A549 (cell line): ENCODE measurements at regions not wholly inside any gene's neighbourhood (a gene's known extent, or its start where the extent isn't known, plus 50 kb on each side); places are given as distances from the start of the nearest gene placed in this dataset.

ENCODE experiments used
- ATAC-seq, 2 experiments: fragments of 200-7000 bp in 1 of 2; fragments of >200 bp in 1 of 2; cut with Nextera tagmentation in 1 of 2; cut with Tn5 transposase in 1 of 2; 3 replicates each; pipeline versions ENCODE4 v1.8.0 to v1.9.1; 2018 to 2020; ENCODE audit warnings: mild to moderate bottlenecking in 1 of 2, moderate library complexity in 1 of 2
- CTCF ChIA-PET: fragments of 300-600 bp; sonication (Branson Sonifier 250); formaldehyde crosslinking; extraction: SDS; loops from one replicate; lab custom pipeline; 2021; ENCODE audit warnings: antibody characterized with exemption, inconsistent platforms; lab: Yijun Ruan, JAX
- POLR2A ChIA-PET: fragments of 350-600 bp; formaldehyde crosslinking; extraction: SDS; loops from one replicate; lab custom pipeline; 2021; ENCODE audit warnings: antibody characterized with exemption, inconsistent platforms; lab: Yijun Ruan, JAX
- DNase-seq, 2 experiments: peaks; one replicate each; pipeline versions ENCODE4 v3.0.0 to v3.0.0-alpha.2; 2011 to 2016; ENCODE audit warnings: low read depth in 1 of 2, low spot score in 1 of 2
- FAIRE-seq: peaks from 2 replicates; lab custom pipeline; 2011; peaks lifted over from hg19 to GRCh38; lab: Jason Lieb, UNC
- H3K27ac ChIP-seq, 2 experiments: fragments of >200 bp; sonication (Bioruptor Twin); formaldehyde crosslinking; 3 replicates each; pipeline ENCODE4 v1.5.1; 2016 to 2017
- H3K4me1 ChIP-seq: fragments of >200 bp; sonication (Bioruptor Twin); formaldehyde crosslinking; 3 replicates; pipeline ENCODE4 v1.6.1; 2016
- H3K4me2 ChIP-seq: fragments of >200 bp; sonication (Bioruptor Twin); formaldehyde crosslinking; 3 replicates; pipeline ENCODE4 v1.6.1; 2016
- H3K4me3 ChIP-seq: fragments of >200 bp; sonication (Bioruptor Twin); formaldehyde crosslinking; 3 replicates; pipeline ENCODE4 v1.5.1; 2016
- H3K9me3 ChIP-seq: fragments of >200 bp; sonication (Bioruptor Twin); formaldehyde crosslinking; 3 replicates; pipeline ENCODE4 v1.6.1; 2016
- ATOH8 ChIP-seq: fragments of 250-450 bp; sonication (Bioruptor Pico); IDR thresholded peaks from 2 replicates; pipeline ENCODE4 v1.5.0; 2020; ENCODE audit warnings: low read depth, mild to moderate bottlenecking, moderate library complexity
- BHLHE40 ChIP-seq: IDR thresholded peaks from 2 replicates; pipeline ENCODE4 v1.6.1; 2012; ENCODE audit warnings: low read depth, low read length, inconsistent platforms
- CBX2 ChIP-seq: fragments of 200-600 bp; sonication (generic); IDR thresholded peaks from 2 replicates; pipeline ENCODE4 v1.6.1; 2016; ENCODE audit warnings: low read depth, mild to moderate bottlenecking, borderline replicate concordance
- CHD4 ChIP-seq: fragments of 200-600 bp; sonication (generic); IDR thresholded peaks from 2 replicates; pipeline ENCODE4 v1.6.1; 2016; ENCODE audit warnings: antibody characterized with exemption, mild to moderate bottlenecking, borderline replicate concordance
- CTCF ChIP-seq: fragments of >200 bp; sonication (Bioruptor Twin); formaldehyde crosslinking; IDR thresholded peaks from 3 replicates; pipeline ENCODE4 v1.5.1; 2016
- EHMT2 ChIP-seq: fragments of 200-600 bp; sonication (generic); IDR thresholded peaks from 2 replicates; pipeline ENCODE4 v1.6.1; 2016; ENCODE audit warnings: antibody characterized with exemption, low read depth, mild to moderate bottlenecking, moderate library complexity
- ELK1 ChIP-seq: fragments of 150-350 bp; IDR thresholded peaks from 2 replicates; pipeline ENCODE4 v1.6.1; 2014; ENCODE audit warnings: low read depth, mild to moderate bottlenecking, low read length
- FOSB ChIP-seq: fragments of 250-450 bp; sonication (Bioruptor Pico); IDR thresholded peaks from 2 replicates; pipeline ENCODE4 v1.5.0; 2020; ENCODE audit warnings: mild to moderate bottlenecking, moderate library complexity
- HOXB13 ChIP-seq: fragments of 250-450 bp; sonication (Bioruptor Pico); IDR thresholded peaks from 2 replicates; pipeline ENCODE4 v1.5.0; 2020; ENCODE audit warnings: low read depth, mild to moderate bottlenecking, moderate library complexity
- HOXB5 ChIP-seq: fragments of 250-450 bp; sonication (Bioruptor Pico); IDR thresholded peaks from 2 replicates; pipeline ENCODE4 v1.5.0; 2020; ENCODE audit warnings: mild to moderate bottlenecking, moderate library complexity
- JUN ChIP-seq, 2 experiments: fragments of >200 bp; sonication (Bioruptor Twin); formaldehyde crosslinking; IDR thresholded peaks; 2 replicates in 1 of 2; 3 replicates in 1 of 2; pipeline ENCODE4 v1.6.1; 2016 to 2017
- KDM1A ChIP-seq: fragments of 200-600 bp; sonication (generic); IDR thresholded peaks from 2 replicates; pipeline ENCODE4 v1.6.1; 2016; ENCODE audit warnings: low read depth, mild to moderate bottlenecking
- KDM5A ChIP-seq: fragments of 200-600 bp; sonication (generic); IDR thresholded peaks from 2 replicates; pipeline ENCODE4 v1.6.1; 2016; ENCODE audit warnings: antibody characterized with exemption, mild to moderate bottlenecking
- NPAS2 ChIP-seq: fragments of 250-450 bp; sonication (Bioruptor Pico); IDR thresholded peaks from 2 replicates; pipeline ENCODE4 v1.8.0; 2022; ENCODE audit warnings: mild to moderate bottlenecking, moderate library complexity, borderline replicate concordance
- NR3C1 ChIP-seq: fragments of >200 bp; sonication (Bioruptor Twin); formaldehyde crosslinking; IDR thresholded peaks from 3 replicates; pipeline ENCODE4 v1.6.1; 2017
- PBX3 ChIP-seq: IDR thresholded peaks from 2 replicates; pipeline ENCODE4 v1.6.1; 2012
- RAD21 ChIP-seq, 2 experiments: fragments of >200 bp in 1 of 2; sonication (Bioruptor Twin) in 1 of 2; formaldehyde crosslinking in 1 of 2; IDR thresholded peaks in 1 of 2; conservative IDR thresholded peaks in 1 of 2; 2 replicates in 1 of 2; 3 replicates in 1 of 2; pipeline ENCODE4 v1.6.1; 2012 to 2018; ENCODE audit warnings: inconsistent platforms in 1 of 2
- RCOR1 ChIP-seq: fragments of 150-350 bp; IDR thresholded peaks from 2 replicates; pipeline ENCODE4 v1.6.1; 2014; ENCODE audit warnings: antibody characterized with exemption, low read length, low read depth
- RFX5 ChIP-seq: fragments of 450-650 bp; IDR thresholded peaks from 2 replicates; pipeline ENCODE4 v1.7.1; 2014; ENCODE audit warnings: antibody characterized with exemption, mild to moderate bottlenecking, moderate library complexity
- TP53 ChIP-seq: fragments of 250-450 bp; sonication (Bioruptor Pico); IDR thresholded peaks from 2 replicates; pipeline ENCODE4 v1.5.0; 2021; ENCODE audit warnings: mild to moderate bottlenecking, moderate library complexity
- ZC3H11A ChIP-seq: fragments of 450-650 bp; IDR thresholded peaks from 2 replicates; pipeline ENCODE4 v1.6.1; 2014; ENCODE audit warnings: antibody characterized with exemption, mild to moderate bottlenecking
- ZNF302 ChIP-seq: fragments of 250-450 bp; sonication (Bioruptor Pico); IDR thresholded peaks from 2 replicates; pipeline ENCODE4 v1.9.0; 2021; ENCODE audit warnings: inconsistent platforms, mild to moderate bottlenecking, moderate library complexity
- ZSCAN20 ChIP-seq: fragments of 250-450 bp; sonication (Bioruptor Pico); IDR thresholded peaks from 2 replicates; pipeline ENCODE4 v1.8.0; 2022; ENCODE audit warnings: mild to moderate bottlenecking, moderate library complexity
- WGBS: methylation state at CpG from one replicate; pipeline ENCODE4 v1.1.6; 2017; ENCODE audit errors: missing lambda C conversion rate; 5-methylcytosine and 5-hydroxymethylcytosine counted together
- TF ChIP-seq, protein P1 (sequence below): fragments of 450-650 bp; IDR thresholded peaks from 2 replicates; pipeline ENCODE4 v1.6.1; 2014; ENCODE audit warnings: antibody characterized with exemption

GRCh38 chr11:90593099-90593498 is 370.2 kb upstream of the CHORDC1 start:
- Histone ChIP-seq H3K9me3 (no peaks in the 10 kb centered on the region), H3K27ac (no peak overlapping the region), H3K4me2 (no peak overlapping the region), H3K4me3 (no peak overlapping the region)
- 10% methylated on average over 1 of the region's 1 CpG for WGBS
- no peak for ATAC-seq
- ChIA-PET CTCF (no interaction called here), POLR2A (no interaction called here)
- no peak for FAIRE-seq
- TF ChIP-seq KDM5A (no peak), FOSB (CRISPR knock-in tag) (no peak), BHLHE40 (no peak), JUN (IDR thresholded peaks at IDR 0.05) (no peak), CBX2 (no peak), TP53 (CRISPR knock-in tag) (no peak), NR3C1 (no peak), EHMT2 (no peak), HOXB13 (CRISPR knock-in tag) (no peak), RFX5 (no peak), ELK1 (no peak), ZNF302 (no peak)
- TF ChIP-seq, all 56 proteins: peak for 0
- no peak for DNase-seq
- H3K4me1 ChIP-seq: no peaks in the 10 kb centered on the region

DNA sequence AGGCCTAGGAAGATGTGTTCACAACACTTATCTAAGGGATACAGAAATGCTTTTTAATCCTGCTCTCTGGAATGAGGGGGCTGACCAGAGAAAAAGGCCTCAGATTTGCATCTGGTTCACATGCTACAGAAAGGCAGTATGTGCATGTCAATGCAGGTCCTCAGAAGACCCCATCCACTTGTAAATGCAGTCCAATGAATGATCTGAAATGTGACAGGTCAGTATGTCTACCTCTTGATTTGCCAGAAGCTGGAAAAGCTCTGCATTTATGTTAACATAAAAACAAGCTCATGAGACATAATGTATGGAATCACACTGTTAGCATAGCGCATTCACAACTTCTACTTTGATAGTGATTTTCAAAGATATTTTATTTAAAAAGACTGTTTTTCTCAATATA is 367.4 kb upstream of the CHORDC1 start:
- no peak overlapping the region for H3K4me3 ChIP-seq
- TF ChIP-seq ZNF302: no peak
- TF ChIP-seq RCOR1: no peak
- ChIA-PET POLR2A (no interaction called here), CTCF (no interaction called here)
- DNase-seq (no peak), FAIRE-seq (no peak), ATAC-seq (no peak)
- no peaks in the 10 kb centered on the region for H3K4me1 ChIP-seq
- 50% methylated on average over 1 of the region's 1 CpG for WGBS
- H3K27ac ChIP-seq: no peak overlapping the region
- no peak overlapping the region for H3K4me2 ChIP-seq
- no peaks in the 10 kb centered on the region for H3K9me3 ChIP-seq

GRCh38 chr11:90589735-90590134 is 366.9 kb upstream of the CHORDC1 start:
- Histone ChIP-seq H3K4me1 (no peaks in the 10 kb centered on the region), H3K4me2 (no peak overlapping the region), H3K4me3 (no peak overlapping the region), H3K9me3 (no peaks in the 10 kb centered on the region), H3K27ac (no peak overlapping the region)
- ATAC-seq: no peak
- CTCF ChIA-PET: no interaction called here
- POLR2A ChIA-PET: no interaction called here
- no peak for DNase-seq
- FAIRE-seq: no peak
- WGBS: 43% methylated on average over 2 of the region's 2 CpGs
- TF ChIP-seq HOXB5 (no peak), ZC3H11A (no peak), ZSCAN20 (CRISPR knock-in tag) (no peak)

DNA sequence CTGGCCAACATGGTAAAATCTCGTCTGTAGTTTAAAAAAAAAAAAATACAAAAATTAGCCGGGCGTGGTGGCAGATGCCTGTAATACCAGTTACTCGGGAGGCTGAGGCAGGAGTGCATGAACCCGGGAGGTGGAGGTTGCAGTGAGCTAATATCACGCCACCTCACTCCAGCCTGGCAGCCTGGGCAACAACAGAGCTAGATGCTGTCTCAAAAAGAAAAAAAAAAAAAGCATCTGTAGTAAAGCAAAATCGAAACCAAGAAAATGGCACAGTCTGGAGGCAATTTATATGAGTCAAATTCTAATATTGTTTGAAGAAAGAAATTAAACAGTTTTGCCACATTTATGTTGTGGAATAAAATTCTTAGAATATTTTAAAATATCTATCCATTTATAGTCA is 365.0 kb upstream of the CHORDC1 start:
- ATAC-seq: no peak
- 0 out of 3 replicates have a peak, but pooled peaks cover 3% of the 10 kb centered on the region for H3K9me3 ChIP-seq
- POLR2A ChIA-PET: no interaction called here
- no peaks in the 10 kb centered on the region for H3K4me1 ChIP-seq
- 21% methylated on average over 7 of the region's 7 CpGs for WGBS
- TF ChIP-seq HOXB5 (no peak), CHD4 (no peak)
- TF ChIP-seq, all 56 proteins: peak for 0
- DNase-seq (no peak), FAIRE-seq (no peak)
- Histone ChIP-seq H3K4me2 (no peak overlapping the region), H3K27ac (no peak overlapping the region), H3K4me3 (no peak overlapping the region)
- CTCF ChIA-PET: no interaction called here

- H3K4me2 ChIP-seq: no peak overlapping the region
- no peak for TF ChIP-seq RAD21 (conservative IDR thresholded peaks at IDR 0.05 in 1 of 2, IDR thresholded peaks at IDR 0.05 in 1 of 2)
- TF ChIP-seq ATOH8 (CRISPR knock-in tag): no peak
- no peak for TF ChIP-seq CTCF
- no peak for TF ChIP-seq PBX3
- TF ChIP-seq KDM1A: no peak
- no peak for TF ChIP-seq NPAS2 (CRISPR knock-in tag)
- TF ChIP-seq, protein P1, sequence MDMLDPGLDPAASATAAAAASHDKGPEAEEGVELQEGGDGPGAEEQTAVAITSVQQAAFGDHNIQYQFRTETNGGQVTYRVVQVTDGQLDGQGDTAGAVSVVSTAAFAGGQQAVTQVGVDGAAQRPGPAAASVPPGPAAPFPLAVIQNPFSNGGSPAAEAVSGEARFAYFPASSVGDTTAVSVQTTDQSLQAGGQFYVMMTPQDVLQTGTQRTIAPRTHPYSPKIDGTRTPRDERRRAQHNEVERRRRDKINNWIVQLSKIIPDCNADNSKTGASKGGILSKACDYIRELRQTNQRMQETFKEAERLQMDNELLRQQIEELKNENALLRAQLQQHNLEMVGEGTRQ: no peak
- POLR2A ChIA-PET: no interaction called here
- no peak overlapping the region for H3K4me3 ChIP-seq
- H3K9me3 ChIP-seq: 0 out of 3 replicates have a peak, but pooled peaks cover 3% of the 10 kb centered on the region
- CTCF ChIA-PET: no interaction called here
- DNase-seq (no peak), ATAC-seq (no peak), FAIRE-seq (no peak)
- no peak overlapping the region for H3K27ac ChIP-seq
- WGBS: 27% methylated on average over 1 of the region's 1 CpG
- H3K4me1 ChIP-seq: no peaks in the 10 kb centered on the region
Measured at GRCh38 chr11:90585491-90585890, 362.6 kb upstream of the CHORDC1 start.
